B cell (primary cell): ENCODE measurements at regions not wholly inside any gene's neighbourhood (a gene's known extent, or its start where the extent isn't known, plus 50 kb on each side); places are given as distances from the start of the nearest gene placed in this dataset.

Experiments
- CTCF ChIP-seq: fragments of 200-600 bp; IDR thresholded peaks from one replicate; pipeline ENCODE4 v1.8.0; 2022; ENCODE audit warnings: antibody characterized with exemption, mild to moderate bottlenecking
- EZH2 ChIP-seq: IDR thresholded peaks from 2 replicates; pipeline ENCODE4 v1.6.1; 2012; ENCODE audit warnings: borderline replicate concordance, low read depth, mild to moderate bottlenecking, moderate library complexity, low read length; ENCODE audit not compliant: insufficient read depth, poor library complexity, severe bottlenecking

- no peak for TF ChIP-seq CTCF
- TF ChIP-seq EZH2: no peak
Observed at GRCh38 chr4:28469387-28469786, 1608.7 kb downstream of the STIM2 start.
